ENCODE measurements at regions not wholly inside any gene's neighbourhood (a gene's known extent, or its start where the extent isn't known, plus 50 kb on each side); places are given as distances from the start of the nearest gene placed in this dataset.

- intact Hi-C loops (cut with DNase I), result no loop called here
- TF ChIP-seq POLR2A (IDR thresholded peaks at IDR 0.05), result no peak
- TF ChIP-seq CTCF (IDR thresholded peaks at IDR 0.05), result no peak
- DNase-seq, result no peak
- Histone ChIP-seq H3K36me3 (replicated peaks in 1 of 2) (no peaks in the 10 kb centered on the region), H3K27ac (no peak overlapping the region), H3K27me3 (no peaks in the 10 kb centered on the region), H3K4me1 (replicated peaks in 1 of 2) (no peaks in the 10 kb centered on the region), H3K9me3 (replicated peaks in 1 of 3) (no peaks in the 10 kb centered on the region), H3K4me3 (no peak overlapping the region)
- WGBS, 4 donors, result 60 to 83% (median 72%) methylated on average over 3 of the region's 3 CpGs
Observed at GRCh38 chr2:120631724-120632123, 103.9 kb upstream of the GLI2 start.

GRCh38 chr2:120632796-120633646 lies 102.6 kb upstream of the GLI2 start:
- DNase-seq, result no peak
- 75 to 83% (median 79%) methylated on average over 14 to 17 of the region's 17 CpGs for WGBS, 4 donors
- TF ChIP-seq CTCF (IDR thresholded peaks at IDR 0.05), result no peak
- no peak for TF ChIP-seq POLR2A (IDR thresholded peaks at IDR 0.05)
- Histone ChIP-seq H3K4me1 (replicated peaks in 1 of 2) (no peaks in the 10 kb centered on the region), H3K27ac (no peak overlapping the region), H3K4me3 (no peak overlapping the region), H3K36me3 (replicated peaks in 1 of 2) (no peaks in the 10 kb centered on the region), H3K9me3 (replicated peaks in 1 of 3) (no peaks in the 10 kb centered on the region), H3K27me3 (no peaks in the 10 kb centered on the region)
- intact Hi-C loops (cut with DNase I), result no loop called here

DNA sequence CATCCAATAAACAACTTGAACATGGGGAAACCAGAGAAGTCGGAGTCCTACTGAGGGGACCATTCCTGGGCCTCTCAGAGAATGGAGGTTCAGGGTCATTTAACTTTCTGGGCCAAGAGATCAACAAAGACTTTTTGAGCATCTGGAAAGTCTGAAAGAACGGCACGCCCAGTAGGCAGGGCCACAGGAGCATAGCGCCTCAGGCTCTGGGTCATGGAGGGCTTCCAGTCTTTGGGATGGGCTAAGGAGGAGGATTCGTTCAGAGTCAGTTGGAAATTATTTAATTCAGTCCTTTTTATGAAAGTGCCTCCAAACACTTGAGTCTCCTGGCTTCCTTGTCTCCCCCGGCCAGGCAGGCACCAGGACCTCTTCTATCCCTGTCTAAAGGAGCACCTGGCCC lies 101.1 kb upstream of the GLI2 start:
- no peak for DNase-seq
- Histone ChIP-seq H3K9me3 (replicated peaks in 1 of 3) (no peaks in the 10 kb centered on the region), H3K36me3 (replicated peaks in 1 of 2) (no peaks in the 10 kb centered on the region), H3K4me3 (no peak overlapping the region), H3K4me1 (replicated peaks in 1 of 2) (no peaks in the 10 kb centered on the region), H3K27me3 (no peaks in the 10 kb centered on the region), H3K27ac (no peak overlapping the region)
- no peak for TF ChIP-seq POLR2A (IDR thresholded peaks at IDR 0.05)
- TF ChIP-seq CTCF (IDR thresholded peaks at IDR 0.05), result no peak
- intact Hi-C loops (cut with DNase I), result no loop called here
- 85 to 93% (median 88%) methylated on average over 5 to 6 of the region's 6 CpGs for WGBS, 4 donors

DNA sequence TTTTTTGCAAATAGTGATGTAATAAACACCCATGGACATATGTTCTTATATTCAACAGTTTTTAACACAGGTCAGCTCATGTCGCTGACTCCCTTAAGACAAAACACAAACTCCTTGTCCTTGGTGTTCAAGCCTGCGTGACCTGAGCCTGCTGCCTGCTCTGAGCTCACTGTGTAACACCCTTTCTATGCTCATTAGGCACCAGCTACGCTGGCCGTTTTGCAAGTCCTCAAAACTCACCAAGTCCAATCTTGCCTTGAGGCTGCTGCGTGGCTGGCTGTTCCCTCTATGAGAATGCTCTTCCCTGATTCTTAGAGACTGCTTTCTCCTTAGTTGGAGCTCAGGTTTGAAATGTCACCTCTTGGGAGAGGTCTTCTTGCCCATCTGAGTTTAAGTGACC lies 100.5 kb upstream of the GLI2 start:
- no peak overlapping the region for H3K27ac ChIP-seq
- DNase-seq, result no peak
- H3K9me3 ChIP-seq (replicated peaks in 1 of 3), result no peaks in the 10 kb centered on the region
- intact Hi-C loops (cut with DNase I), result no loop called here
- WGBS, 4 donors, result 86 to 94% (median 88%) methylated on average over 5 of the region's 5 CpGs
- H3K4me3 ChIP-seq, result no peak overlapping the region
- no peaks in the 10 kb centered on the region for H3K36me3 ChIP-seq (replicated peaks in 1 of 2)
- H3K27me3 ChIP-seq, result no peaks in the 10 kb centered on the region
- no peak for TF ChIP-seq POLR2A (IDR thresholded peaks at IDR 0.05)
- no peak for TF ChIP-seq CTCF (IDR thresholded peaks at IDR 0.05)
- H3K4me1 ChIP-seq (replicated peaks in 1 of 2), result no peaks in the 10 kb centered on the region
